PC-3 (cell line): ENCODE measurements at regions not wholly inside any gene's neighbourhood (a gene's known extent, or its start where the extent isn't known, plus 50 kb on each side); places are given as distances from the start of the nearest gene placed in this dataset.

ENCODE experiments used
- ATAC-seq: fragments of 200-7000 bp; cut with Tn5 transposase; 2 replicates; pipeline ENCODE4 v1.9.1; 2020; ENCODE audit warnings: mild to moderate bottlenecking, moderate library complexity
- BruUV-seq: library from RNA; stranded (reverse); fragments of 400-500 nt; replicated peaks from 2 replicates; lab custom pipeline; 2021; lab: Mats Ljungman, UMichigan
- CTCF ChIA-PET: fragments of 300-600 bp; sonication (Branson Sonifier 250); formaldehyde crosslinking; loops from one replicate; lab custom pipeline; 2022; ENCODE audit warnings: antibody characterized with exemption; lab: Charles Lee
- POLR2A ChIA-PET: fragments of 300-600 bp; sonication (Branson Sonifier 250); formaldehyde crosslinking; loops from one replicate; lab custom pipeline; 2022; ENCODE audit warnings: antibody characterized with exemption; ENCODE audit not compliant: unreplicated experiment; lab: Charles Lee
- DNase-seq: peaks from one replicate; pipeline ENCODE4 v3.0.0-alpha.2; 2015
- H2AFZ ChIP-seq: fragments of 300-600 bp; sonication (generic); 2 replicates; pipeline ENCODE4 v1.6.0; 2016; ENCODE audit warnings: antibody characterized with exemption, low read length
- H3F3A ChIP-seq: fragments of 300-600 bp; sonication (generic); one replicate; pipeline ENCODE4 v1.6.0; 2017; ENCODE audit warnings: antibody characterized with exemption, low read length, control low read depth, mild to moderate bottlenecking; ENCODE audit not compliant: unreplicated experiment
- H3K27ac ChIP-seq: fragments of 300-600 bp; sonication (generic); 2 replicates; pipeline ENCODE4 v1.5.1; 2016; ENCODE audit warnings: mild to moderate bottlenecking, low read length
- H3K27me3 ChIP-seq: fragments of 300-600 bp; sonication (generic); 2 replicates; pipeline ENCODE4 v1.6.1; 2016; ENCODE audit warnings: low read length, mixed read lengths
- H3K36me3 ChIP-seq: fragments of 300-600 bp; sonication (generic); 2 replicates; pipeline ENCODE4 v1.6.1; 2016; ENCODE audit warnings: low read depth, mixed run types, low read length, mixed read lengths
- H3K4me1 ChIP-seq: fragments of 300-600 bp; sonication (generic); 2 replicates; pipeline ENCODE4 v1.5.1; 2016; ENCODE audit warnings: low read length; ENCODE audit not compliant: insufficient read depth
- H3K4me2 ChIP-seq: fragments of 300-600 bp; sonication (generic); 2 replicates; pipeline ENCODE4 v1.6.0; 2016; ENCODE audit warnings: low read length
- H3K4me3 ChIP-seq: fragments of 300-600 bp; sonication (generic); 2 replicates; pipeline ENCODE4 v1.5.1; 2016; ENCODE audit warnings: mild to moderate bottlenecking, low read length, mixed read lengths
- H3K79me2 ChIP-seq: fragments of 300-600 bp; sonication (generic); 2 replicates; pipeline ENCODE4 v1.6.1; 2017; ENCODE audit warnings: low read length, mixed read lengths
- H3K9ac ChIP-seq: fragments of 300-600 bp; sonication (generic); 2 replicates; pipeline ENCODE4 v1.6.0; 2016; ENCODE audit warnings: mild to moderate bottlenecking, low read length
- H3K9me2 ChIP-seq: fragments of 300-600 bp; sonication (generic); replicated peaks from 2 replicates; pipeline ENCODE4 v1.6.1; 2016; ENCODE audit warnings: mixed run types, low read length, mixed read lengths
- H3K9me3 ChIP-seq: fragments of 300-600 bp; sonication (generic); 2 replicates; pipeline ENCODE4 v1.6.1; 2016; ENCODE audit warnings: low read length, mixed read lengths
- H4K20me1 ChIP-seq: fragments of 300-600 bp; sonication (generic); 2 replicates; pipeline ENCODE4 v1.6.1; 2016; ENCODE audit warnings: low read length, mixed read lengths
- CTCF ChIP-seq: fragments of 300-600 bp; sonication (generic); conservative IDR thresholded peaks from 2 replicates; pipeline ENCODE4 v1.5.1; 2017; ENCODE audit warnings: antibody characterized with exemption, low read depth, mild to moderate bottlenecking, low read length
- EZH2 ChIP-seq: fragments of 300-600 bp; sonication (generic); IDR thresholded peaks from one replicate; pipeline ENCODE4 v1.6.1; 2017; ENCODE audit warnings: antibody characterized with exemption, mild to moderate bottlenecking, low read length; ENCODE audit not compliant: unreplicated experiment
- EZH2phosphoT487 ChIP-seq: fragments of 300-600 bp; sonication (generic); IDR thresholded peaks from 2 replicates; pipeline ENCODE4 v1.6.1; 2018; ENCODE audit warnings: mild to moderate bottlenecking, antibody characterized with exemption, low read length, borderline replicate concordance
- intact Hi-C: fragments of 100-400 bp; cut with micrococcal nuclease; formaldehyde crosslinking; loops from 2 replicates; pipeline ENCODE4 v1.9.0; 2023

GRCh38 chr6:170006071-170006899 is 254.9 kb downstream of the ERMARD start:
- no peak overlapping the region for H3K4me2 ChIP-seq
- H3K27ac ChIP-seq, result no peak overlapping the region
- H3K27me3 ChIP-seq, result no peaks in the 10 kb centered on the region
- CTCF ChIA-PET, result no interaction called here
- TF ChIP-seq EZH2phosphoT487 (no peak), CTCF (no peak), EZH2 (no peak)
- no peak overlapping the region for H2AFZ ChIP-seq
- intact Hi-C loops, result no loop called here
- DNase-seq (no peak), ATAC-seq (no peak)
- H3K79me2 ChIP-seq, result no peaks in the 10 kb centered on the region
- BruUV-seq, result no TSS peak
- no peaks in the 10 kb centered on the region for H3K9me3 ChIP-seq
- no peaks in the 10 kb centered on the region for H4K20me1 ChIP-seq
- H3K4me3 ChIP-seq, result no peak overlapping the region
- H3K36me3 ChIP-seq, result no peaks in the 10 kb centered on the region
- no peaks in the 10 kb centered on the region for H3K4me1 ChIP-seq
- no peaks in the 10 kb centered on the region for H3F3A ChIP-seq
- POLR2A ChIA-PET, result no interaction called here
- H3K9me2 ChIP-seq, result no peaks in the 10 kb centered on the region
- H3K9ac ChIP-seq, result no peak overlapping the region

- DNase-seq, result no peak
- no peaks in the 10 kb centered on the region for H3K4me1 ChIP-seq
- intact Hi-C loops, result no loop called here
- no peak overlapping the region for H3K9ac ChIP-seq
- H3K36me3 ChIP-seq, result no peaks in the 10 kb centered on the region
- ATAC-seq, result no peak
- no peaks in the 10 kb centered on the region for H4K20me1 ChIP-seq
- no TSS peak for BruUV-seq
- ChIA-PET CTCF (no interaction called here), POLR2A (no interaction called here)
- H3K27me3 ChIP-seq, result no peaks in the 10 kb centered on the region
- H3K9me2 ChIP-seq, result no peaks in the 10 kb centered on the region
- H3K4me2 ChIP-seq, result no peak overlapping the region
- no peak overlapping the region for H2AFZ ChIP-seq
- H3K27ac ChIP-seq, result no peak overlapping the region
- H3K9me3 ChIP-seq, result no peaks in the 10 kb centered on the region
- no peaks in the 10 kb centered on the region for H3K79me2 ChIP-seq
- H3K4me3 ChIP-seq, result no peak overlapping the region
- no peaks in the 10 kb centered on the region for H3F3A ChIP-seq
- TF ChIP-seq EZH2, result no peak
- no peak for TF ChIP-seq EZH2phosphoT487
- no peak for TF ChIP-seq CTCF
These were observed 254.2 kb downstream of the ERMARD start for GRCh38 chr6:170005665-170006064.

- DNase-seq, result no peak
- no peak for TF ChIP-seq EZH2
- no peak for TF ChIP-seq EZH2phosphoT487
- ChIA-PET CTCF (no interaction called here), POLR2A (no interaction called here)
- Histone ChIP-seq H3K4me1 (no peaks in the 10 kb centered on the region), H3K9me2 (no peaks in the 10 kb centered on the region), H3K79me2 (no peaks in the 10 kb centered on the region), H3K4me3 (no peak overlapping the region), H3K9ac (no peak overlapping the region), H4K20me1 (no peaks in the 10 kb centered on the region), H3K27me3 (no peaks in the 10 kb centered on the region), H3K9me3 (no peaks in the 10 kb centered on the region), H3K4me2 (no peak overlapping the region), H3K36me3 (no peaks in the 10 kb centered on the region), H2AFZ (no peak overlapping the region), H3K27ac (no peak overlapping the region), H3F3A (no peaks in the 10 kb centered on the region)
- BruUV-seq, result no TSS peak
- no peak for ATAC-seq
- intact Hi-C loops, result no loop called here
These were observed 253.3 kb downstream of the ERMARD start for GRCh38 chr6:170004585-170005210.
